ENCODE measurements at regions not wholly inside any gene's neighbourhood (a gene's known extent, or its start where the extent isn't known, plus 50 kb on each side); places are given as distances from the start of the nearest gene placed in this dataset.

DNA sequence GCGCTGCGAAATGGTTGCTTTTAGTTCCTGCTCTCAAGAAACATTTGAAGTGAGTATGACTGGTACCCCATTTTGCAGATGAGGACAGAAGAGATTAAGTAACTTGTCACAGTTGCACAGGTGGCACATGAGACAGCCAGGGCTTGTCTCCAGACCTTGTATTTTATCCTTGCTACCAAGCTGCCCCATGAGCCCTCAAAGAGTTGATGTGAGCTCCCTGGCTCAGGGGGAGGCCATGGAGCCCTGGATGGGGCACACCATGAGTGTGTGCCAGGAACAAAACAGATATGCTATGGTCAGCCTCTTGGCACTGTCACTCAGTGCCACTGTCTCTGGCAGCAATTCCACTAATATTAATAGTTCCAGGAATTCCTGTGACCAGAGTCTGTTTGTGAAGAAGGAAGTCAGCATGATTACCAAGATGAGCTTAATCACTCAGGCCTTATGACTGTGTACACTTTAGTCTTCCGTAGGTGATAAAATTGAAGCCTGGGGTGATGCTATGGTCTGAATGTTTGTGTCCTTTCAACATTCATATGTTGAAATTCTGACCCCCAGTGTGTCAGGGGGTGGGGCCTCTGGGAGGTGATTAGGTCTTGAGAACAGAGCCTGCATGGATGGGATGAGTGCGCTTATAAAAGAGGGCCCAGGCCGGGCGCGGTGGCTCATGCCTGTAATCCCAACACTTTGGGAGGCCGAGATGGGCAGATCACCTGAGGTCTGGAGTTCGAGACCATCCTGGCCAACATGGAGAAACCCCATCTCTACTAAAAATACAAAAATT lies 806.8 kb downstream of the AACS start:
- Mint-ChIP-seq H3K27ac (no peak overlapping the region), H3K9me3 (peaks cover 0 to 7% of the 10 kb centered on the region in 2 donors), H3K4me1 (no peaks in the 10 kb centered on the region), H3K27me3 (no peaks in the 10 kb centered on the region), H3K4me3 (no peak overlapping the region)
- ATAC-seq: no peak
- DNase-seq: no peak

DNA sequence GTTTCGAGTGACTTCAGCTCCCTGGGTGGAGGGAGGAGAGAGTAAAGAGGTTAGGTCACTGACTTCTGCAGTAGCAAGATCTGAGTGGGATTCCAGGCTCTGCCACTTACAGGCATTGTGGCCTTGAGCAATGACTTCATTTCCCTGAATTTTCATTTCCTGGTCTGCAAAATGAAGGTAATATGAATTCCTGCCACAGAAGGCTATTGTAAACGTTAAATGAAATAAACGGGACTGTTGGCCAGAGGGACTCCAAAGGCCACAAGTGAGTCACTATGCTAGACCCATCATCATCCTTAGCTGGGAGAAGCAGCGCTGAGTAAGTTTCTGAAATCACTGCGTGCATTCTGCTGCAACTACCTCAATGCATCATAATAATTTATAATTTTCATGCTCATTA lies 807.8 kb downstream of the AACS start:
- no peak for DNase-seq
- no peak for ATAC-seq
- Mint-ChIP-seq H3K27me3 (no peaks in the 10 kb centered on the region), H3K4me3 (no peak overlapping the region), H3K4me1 (no peaks in the 10 kb centered on the region), H3K27ac (no peak overlapping the region), H3K9me3 (peaks cover 0 to 7% of the 10 kb centered on the region in 2 donors)

DNA sequence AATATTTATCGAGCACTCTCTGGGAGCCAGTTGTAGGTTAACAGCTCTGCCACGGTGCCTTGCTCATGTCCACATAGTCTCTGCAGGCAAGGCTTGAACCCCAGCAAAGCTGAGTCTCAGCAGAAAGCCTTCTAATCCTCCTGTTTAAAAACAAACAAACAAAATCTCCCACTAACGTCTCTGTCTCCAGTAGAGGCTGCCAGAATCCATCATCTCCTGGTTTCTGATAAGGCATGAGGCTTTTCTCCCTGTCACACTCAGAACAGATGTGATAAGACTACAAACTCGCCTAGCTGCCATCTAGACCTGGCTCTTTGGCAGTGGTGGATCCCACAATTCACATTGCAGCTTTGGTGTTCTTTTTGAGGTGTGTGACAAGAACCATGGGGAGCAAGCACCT lies 813.2 kb downstream of the AACS start:
- peaks cover 0 to 5% of the 10 kb centered on the region in 2 donors for H3K9me3 Mint-ChIP-seq
- DNase-seq (no peak), ATAC-seq (no peak)
- no peaks in the 10 kb centered on the region for H3K27me3 Mint-ChIP-seq
- no peaks in the 10 kb centered on the region for H3K4me1 Mint-ChIP-seq
- H3K4me3 Mint-ChIP-seq: no peak overlapping the region
- H3K27ac Mint-ChIP-seq: no peak overlapping the region

GRCh38 chr12:125882141-125882540 lies 816.9 kb downstream of the AACS start:
- Mint-ChIP-seq H3K27ac (no peak overlapping the region), H3K4me3 (no peak overlapping the region), H3K27me3 (no peaks in the 10 kb centered on the region), H3K9me3 (peaks cover 0 to 8% of the 10 kb centered on the region in 2 donors), H3K4me1 (no peaks in the 10 kb centered on the region)
- ATAC-seq (no peak), DNase-seq (no peak)

- ATAC-seq (no peak), DNase-seq (no peak)
- H3K4me3 Mint-ChIP-seq: no peak overlapping the region
- no peaks in the 10 kb centered on the region for H3K27me3 Mint-ChIP-seq
- H3K27ac Mint-ChIP-seq: no peak overlapping the region
- no peaks in the 10 kb centered on the region for H3K4me1 Mint-ChIP-seq
- peaks cover 0 to 8% of the 10 kb centered on the region in 2 donors for H3K9me3 Mint-ChIP-seq
Observed at GRCh38 chr12:125888921-125889320, 823.7 kb downstream of the AACS start.

- H3K9me3 Mint-ChIP-seq: peaks cover 0 to 3% of the 10 kb centered on the region in 2 donors
- ATAC-seq (no peak), DNase-seq (no peak)
- H3K4me3 Mint-ChIP-seq: no peak overlapping the region
- H3K27me3 Mint-ChIP-seq: no peaks in the 10 kb centered on the region
- no peaks in the 10 kb centered on the region for H3K4me1 Mint-ChIP-seq
- no peak overlapping the region for H3K27ac Mint-ChIP-seq
Observed at GRCh38 chr12:125889742-125890141, 824.5 kb downstream of the AACS start.

- ATAC-seq (no peak), DNase-seq (no peak)
- no peaks in the 10 kb centered on the region for H3K4me1 Mint-ChIP-seq
- H3K27me3 Mint-ChIP-seq: no peaks in the 10 kb centered on the region
- H3K4me3 Mint-ChIP-seq: no peak overlapping the region
- H3K9me3 Mint-ChIP-seq: no peaks in the 10 kb centered on the region
- H3K27ac Mint-ChIP-seq: no peak overlapping the region
Observed at GRCh38 chr12:125890366-125890905, 825.2 kb downstream of the AACS start.

DNA sequence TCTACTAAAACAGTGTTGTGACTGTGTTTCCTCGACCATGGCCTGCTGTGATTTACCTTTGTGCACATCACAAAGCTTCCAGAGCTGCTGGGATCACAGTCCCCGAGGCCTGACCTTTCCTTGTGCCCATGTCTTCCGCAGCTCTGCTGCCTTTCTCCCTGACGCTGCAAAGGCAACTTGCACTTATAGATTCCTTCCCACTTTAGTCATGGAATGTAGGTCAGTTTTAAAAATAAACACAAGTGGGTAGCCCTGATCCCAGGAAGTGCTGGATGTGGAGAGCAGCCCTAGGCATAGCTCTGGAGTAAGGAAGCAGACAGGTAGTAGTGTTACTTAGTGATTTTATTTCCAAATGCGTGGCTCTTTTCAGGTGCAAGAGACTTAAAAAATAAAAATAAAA lies 825.7 kb downstream of the AACS start:
- Mint-ChIP-seq H3K27me3 (no peaks in the 10 kb centered on the region), H3K27ac (no peak overlapping the region), H3K4me1 (no peaks in the 10 kb centered on the region), H3K4me3 (no peak overlapping the region), H3K9me3 (no peaks in the 10 kb centered on the region)
- no peak for ATAC-seq
- no peak for DNase-seq

DNA sequence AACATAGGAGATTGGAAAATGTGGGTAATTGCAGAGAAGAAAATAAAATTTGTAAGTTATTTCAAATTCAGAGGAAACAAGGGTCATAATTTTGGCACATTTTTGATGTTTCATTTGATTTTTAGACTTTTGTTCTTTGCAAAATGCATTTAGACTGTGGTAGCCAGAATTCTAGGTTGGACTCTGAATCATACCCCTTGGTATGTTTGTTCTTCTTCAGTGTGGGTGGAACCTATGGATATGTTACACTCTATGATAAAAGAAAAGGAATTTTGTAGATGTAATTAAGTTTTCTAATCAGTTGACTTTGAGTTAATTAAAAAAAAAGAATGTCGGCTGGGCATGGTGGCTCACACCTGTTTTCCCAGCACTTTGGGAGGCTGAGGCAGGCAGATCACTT lies 827.0 kb downstream of the AACS start:
- Mint-ChIP-seq H3K4me3 (no peak overlapping the region), H3K4me1 (no peaks in the 10 kb centered on the region), H3K27me3 (no peaks in the 10 kb centered on the region), H3K27ac (no peak overlapping the region), H3K9me3 (no peaks in the 10 kb centered on the region)
- DNase-seq (no peak), ATAC-seq (no peak)

DNA sequence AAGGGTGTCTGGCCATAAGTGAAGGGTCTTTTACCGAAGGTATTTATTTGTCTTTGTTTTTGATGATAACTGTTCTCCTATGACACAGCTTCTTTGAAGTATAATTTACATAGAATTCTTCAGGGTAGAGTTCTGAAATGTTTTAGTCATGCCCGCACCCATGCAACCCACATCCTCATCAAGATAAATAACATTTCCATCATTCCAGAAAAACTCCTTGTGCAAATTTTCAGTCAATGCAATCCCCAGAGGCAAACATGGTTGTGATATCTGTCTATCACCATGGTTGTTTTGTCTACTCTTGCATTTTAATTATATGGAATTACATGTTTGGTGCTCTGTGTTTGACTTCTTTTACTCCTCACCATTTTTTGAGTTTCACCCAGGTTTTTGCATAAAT lies 837.8 kb downstream of the AACS start:
- Mint-ChIP-seq H3K9me3 (peaks cover 9 to 10% of the 10 kb centered on the region in 2 donors), H3K27me3 (no peaks in the 10 kb centered on the region), H3K4me3 (no peak overlapping the region), H3K4me1 (no peaks in the 10 kb centered on the region), H3K27ac (no peak overlapping the region)
- ATAC-seq: no peak
- no peak for DNase-seq

GRCh38 chr12:125907351-125907750 lies 842.1 kb downstream of the AACS start:
- no peak overlapping the region for H3K27ac Mint-ChIP-seq
- no peaks in the 10 kb centered on the region for H3K27me3 Mint-ChIP-seq
- H3K4me3 Mint-ChIP-seq: no peak overlapping the region
- H3K9me3 Mint-ChIP-seq: peaks cover 3 to 10% of the 10 kb centered on the region in 2 donors
- DNase-seq (no peak), ATAC-seq (no peak)
- H3K4me1 Mint-ChIP-seq: no peaks in the 10 kb centered on the region

GRCh38 chr12:125919856-125920470 lies 854.7 kb downstream of the AACS start:
- Mint-ChIP-seq H3K4me1 (no peaks in the 10 kb centered on the region), H3K9me3 (peaks cover 0 to 5% of the 10 kb centered on the region in 2 donors), H3K4me3 (no peak overlapping the region), H3K27ac (no peak overlapping the region), H3K27me3 (no peaks in the 10 kb centered on the region)
- ATAC-seq (no peak), DNase-seq (no peak)

DNA sequence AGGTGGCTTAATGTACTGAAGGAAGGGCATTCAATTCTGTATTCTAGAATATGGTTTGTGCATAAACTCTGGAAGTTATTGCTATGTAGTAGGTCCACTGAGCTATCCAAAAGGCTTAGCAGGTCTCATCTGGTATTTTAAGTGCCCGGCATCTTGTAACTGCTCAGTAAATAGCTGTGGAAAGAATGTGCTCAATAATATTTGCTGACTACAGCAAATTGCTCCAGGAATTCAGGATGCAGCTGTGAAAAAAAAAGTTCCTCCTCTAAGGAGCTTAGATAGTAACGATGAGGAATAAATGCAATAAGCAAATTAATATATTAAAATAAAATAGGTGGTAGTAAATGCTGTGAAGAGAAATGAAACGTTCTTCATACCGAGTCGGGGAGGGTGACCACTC lies 857.1 kb downstream of the AACS start:
- Mint-ChIP-seq H3K27ac (no peak overlapping the region), H3K4me1 (no peaks in the 10 kb centered on the region), H3K27me3 (no peaks in the 10 kb centered on the region), H3K4me3 (no peak overlapping the region), H3K9me3 (peaks cover 5 to 7% of the 10 kb centered on the region in 2 donors)
- DNase-seq (no peak), ATAC-seq (no peak)

- ATAC-seq (no peak), DNase-seq (no peak)
- Mint-ChIP-seq H3K4me3 (no peak overlapping the region), H3K27ac (no peak overlapping the region), H3K9me3 (peaks cover 0 to 11% of the 10 kb centered on the region in 2 donors), H3K4me1 (no peaks in the 10 kb centered on the region), H3K27me3 (no peaks in the 10 kb centered on the region)
Observed at GRCh38 chr12:125936502-125936901, 871.3 kb downstream of the AACS start.

GRCh38 chr12:125944446-125944845 lies 879.2 kb downstream of the AACS start:
- Mint-ChIP-seq H3K27ac (no peak overlapping the region), H3K9me3 (no peaks in the 10 kb centered on the region), H3K27me3 (no peaks in the 10 kb centered on the region), H3K4me1 (no peaks in the 10 kb centered on the region), H3K4me3 (no peak overlapping the region)
- DNase-seq (no peak), ATAC-seq (no peak)

DNA sequence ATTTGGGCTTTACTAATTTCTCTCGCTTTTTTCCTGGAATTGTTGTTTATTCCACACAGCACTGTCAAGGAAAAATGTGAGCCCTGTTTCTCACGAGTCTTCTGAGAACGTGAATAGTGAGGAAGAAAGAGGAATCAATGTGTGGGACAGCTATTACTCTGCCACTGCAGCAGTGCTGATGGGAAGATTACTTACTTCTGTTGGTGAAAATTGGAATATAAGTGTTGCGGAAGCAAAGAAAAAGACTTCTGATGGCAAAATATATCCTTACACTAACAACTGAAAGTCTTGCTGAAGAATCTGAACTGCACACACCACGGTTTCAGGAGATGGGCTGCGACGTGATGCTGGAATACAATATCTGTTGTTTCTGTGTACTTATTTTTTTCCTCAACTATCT lies 884.2 kb downstream of the AACS start:
- Mint-ChIP-seq H3K27ac (no peak overlapping the region), H3K4me1 (no peaks in the 10 kb centered on the region), H3K9me3 (peaks cover 9 to 32% of the 10 kb centered on the region in 2 donors), H3K4me3 (no peak overlapping the region), H3K27me3 (no peaks in the 10 kb centered on the region)
- DNase-seq (no peak), ATAC-seq (no peak)
